ENCODE measurements at regions not wholly inside any gene's neighbourhood (a gene's known extent, or its start where the extent isn't known, plus 50 kb on each side); places are given as distances from the start of the nearest gene placed in this dataset.

- no peak for DNase-seq
Observed at GRCh38 chr9:78567693-78568092, 270.8 kb downstream of the PSAT1 start.

- no peak for DNase-seq
Observed at GRCh38 chr9:78568774-78569173, 271.8 kb downstream of the PSAT1 start.

GRCh38 chr9:78572266-78572665 is 275.3 kb downstream of the PSAT1 start:
- DNase-seq = no peak

GRCh38 chr9:78573205-78573604 is 276.3 kb downstream of the PSAT1 start:
- no peak for DNase-seq

- DNase-seq = no peak
Observed at GRCh38 chr9:78573669-78574068, 276.7 kb downstream of the PSAT1 start.

GRCh38 chr9:78574354-78575045 is 277.6 kb downstream of the PSAT1 start:
- no peak for DNase-seq

- DNase-seq = no peak
Observed at GRCh38 chr9:78575081-78575480, 278.2 kb downstream of the PSAT1 start.

GRCh38 chr9:78575771-78576170 is 278.8 kb downstream of the PSAT1 start:
- no peak for DNase-seq

GRCh38 chr9:78577156-78577906 is 280.4 kb downstream of the PSAT1 start:
- no peak for DNase-seq

- no peak for DNase-seq
Observed at GRCh38 chr9:78578072-78578471, 281.1 kb downstream of the PSAT1 start.

GRCh38 chr9:78582821-78583220 is 285.9 kb downstream of the PSAT1 start:
- no peak for DNase-seq

- DNase-seq = no peak
Observed at GRCh38 chr9:78584589-78584988, 287.7 kb downstream of the PSAT1 start.

GRCh38 chr9:78585909-78586308 is 289.0 kb downstream of the PSAT1 start:
- DNase-seq = no peak

- DNase-seq = no peak
Observed at GRCh38 chr9:78590068-78590467, 293.1 kb downstream of the PSAT1 start.

- no peak for DNase-seq
Observed at GRCh38 chr9:78592811-78593210, 295.9 kb downstream of the PSAT1 start.

GRCh38 chr9:78595200-78595945 is 298.4 kb downstream of the PSAT1 start:
- no peak for DNase-seq

GRCh38 chr9:78596346-78596745 is 299.4 kb downstream of the PSAT1 start:
- no peak for DNase-seq

GRCh38 chr9:78598120-78598519 is 301.2 kb downstream of the PSAT1 start:
- DNase-seq = no peak

GRCh38 chr9:78599926-78600325 is 303.0 kb downstream of the PSAT1 start:
- no peak for DNase-seq

GRCh38 chr9:78601957-78602565 is 305.1 kb downstream of the PSAT1 start:
- no peak for DNase-seq

GRCh38 chr9:78605041-78606000 is 308.4 kb downstream of the PSAT1 start:
- DNase-seq = no peak

- no peak for DNase-seq
Observed at GRCh38 chr9:78606001-78606379, 309.1 kb downstream of the PSAT1 start.

Measured in GDM1 (cell line).